Spleen (tissue), 7 donors: ENCODE measurements at regions not wholly inside any gene's neighbourhood (a gene's known extent, or its start where the extent isn't known, plus 50 kb on each side); places are given as distances from the start of the nearest gene placed in this dataset.

Source experiments
- CTCF ChIP-seq, 11 experiments: fragments of 200-600 bp in 7 of 11; fragments of 450-650 bp in 4 of 11; sonication (generic) in 4 of 11; IDR thresholded peaks in 8 of 11; conservative IDR thresholded peaks in 3 of 11; 1 replicate in 7 of 11; 2 replicates in 4 of 11; pipeline versions ENCODE4 v1.4.0 to v1.8.0; 2016 to 2021; ENCODE audit warnings: antibody characterized with exemption in 11 of 11, inconsistent platforms in 4 of 11, mild to moderate bottlenecking in 1 of 11
- POLR2A ChIP-seq, 3 donors: fragments of 450-650 bp; IDR thresholded peaks; one replicate each; pipeline ENCODE4 v1.5.1; 2017; ENCODE audit warnings: antibody characterized with exemption in 3 of 3, mild to moderate bottlenecking in 1 of 3
- donor health status: DM: no; HTN: no; CAD: no; lungs with moderate emphysema.
- donor health status: DM: no; HTN: no; CAD: no.
- donor health status: DM: no; HTN: no; CAD: no.

DNA sequence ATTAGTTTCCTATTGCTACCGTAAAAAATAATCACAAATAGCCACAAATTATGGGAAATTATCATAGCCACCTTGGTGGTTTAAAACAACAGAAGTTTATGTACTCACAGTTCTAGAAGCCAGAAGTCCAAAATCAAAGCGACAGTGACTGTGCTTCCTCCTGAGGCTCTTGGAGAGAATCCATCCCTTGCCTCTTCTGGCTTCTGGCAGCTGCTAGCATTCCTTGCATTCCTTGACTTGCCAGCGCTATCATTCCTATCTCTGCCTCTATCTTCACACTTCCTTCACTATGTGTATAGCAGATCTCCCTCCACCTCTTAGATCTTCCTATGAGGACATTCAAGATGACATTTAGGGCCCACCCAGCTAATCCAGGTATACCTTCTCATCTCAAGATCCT lies 180.1 kb upstream of the USP25 start:
- TF ChIP-seq POLR2A (IDR thresholded peaks at IDR 0.05) (no peak), CTCF (IDR thresholded peaks at IDR 0.05 in 8 of 11, conservative IDR thresholded peaks at IDR 0.05 in 3 of 11) (no peak)
